ENCODE measurements at regions not wholly inside any gene's neighbourhood (a gene's known extent, or its start where the extent isn't known, plus 50 kb on each side); places are given as distances from the start of the nearest gene placed in this dataset.

GRCh38 chr6:67986694-67987232 is 648.3 kb upstream of the ADGRB3 start:
- Mint-ChIP-seq H3K27ac (no peak overlapping the region), H3K4me3 (no peak overlapping the region), H3K36me3 (ENCODE audit: low read depth) (no peaks in the 10 kb centered on the region), H3K4me1 (no peaks in the 10 kb centered on the region), H3K27me3 (no peaks in the 10 kb centered on the region), H3K9me3 (peaks cover 2% of the 10 kb centered on the region)
- CTCF ChIA-PET = no interaction called here
- POLR2A ChIA-PET = no interaction called here
- DNase-seq = no peak
- TF ChIP-seq, protein P1, sequence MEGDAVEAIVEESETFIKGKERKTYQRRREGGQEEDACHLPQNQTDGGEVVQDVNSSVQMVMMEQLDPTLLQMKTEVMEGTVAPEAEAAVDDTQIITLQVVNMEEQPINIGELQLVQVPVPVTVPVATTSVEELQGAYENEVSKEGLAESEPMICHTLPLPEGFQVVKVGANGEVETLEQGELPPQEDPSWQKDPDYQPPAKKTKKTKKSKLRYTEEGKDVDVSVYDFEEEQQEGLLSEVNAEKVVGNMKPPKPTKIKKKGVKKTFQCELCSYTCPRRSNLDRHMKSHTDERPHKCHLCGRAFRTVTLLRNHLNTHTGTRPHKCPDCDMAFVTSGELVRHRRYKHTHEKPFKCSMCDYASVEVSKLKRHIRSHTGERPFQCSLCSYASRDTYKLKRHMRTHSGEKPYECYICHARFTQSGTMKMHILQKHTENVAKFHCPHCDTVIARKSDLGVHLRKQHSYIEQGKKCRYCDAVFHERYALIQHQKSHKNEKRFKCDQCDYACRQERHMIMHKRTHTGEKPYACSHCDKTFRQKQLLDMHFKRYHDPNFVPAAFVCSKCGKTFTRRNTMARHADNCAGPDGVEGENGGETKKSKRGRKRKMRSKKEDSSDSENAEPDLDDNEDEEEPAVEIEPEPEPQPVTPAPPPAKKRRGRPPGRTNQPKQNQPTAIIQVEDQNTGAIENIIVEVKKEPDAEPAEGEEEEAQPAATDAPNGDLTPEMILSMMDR (IDR thresholded peaks at IDR 0.05) = no peak
- no peak for ATAC-seq (ENCODE audit: low read depth)
- intact Hi-C loops (cut with micrococcal nuclease) = no loop called here

DNA sequence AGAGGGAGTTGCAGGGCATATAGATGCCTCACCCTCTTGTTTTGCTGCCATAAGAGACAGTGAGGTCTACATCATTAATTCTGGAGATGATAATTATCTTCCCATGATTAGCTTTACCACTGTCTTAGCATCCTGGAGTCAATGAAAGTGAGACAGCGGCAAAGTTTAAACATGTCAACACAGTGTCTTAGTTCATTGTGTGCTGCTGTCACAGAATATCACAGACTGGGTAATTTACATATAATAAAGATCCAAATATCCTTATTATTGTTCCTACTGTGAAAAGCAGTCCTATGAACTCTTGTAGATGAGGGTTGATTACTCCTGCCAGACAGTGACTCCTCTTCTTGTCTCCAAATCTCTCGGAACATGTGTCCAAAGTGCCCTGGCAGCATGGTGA is 658.6 kb upstream of the ADGRB3 start:
- TF ChIP-seq, protein P1 (IDR thresholded peaks at IDR 0.05) = no peak
- H3K4me1 Mint-ChIP-seq = no peaks in the 10 kb centered on the region
- ChIA-PET POLR2A (no interaction called here), CTCF (no interaction called here)
- DNase-seq = no peak
- no peak overlapping the region for H3K4me3 Mint-ChIP-seq
- H3K36me3 Mint-ChIP-seq (ENCODE audit: low read depth) = no peaks in the 10 kb centered on the region
- no peak for ATAC-seq (ENCODE audit: low read depth)
- H3K27me3 Mint-ChIP-seq = no peaks in the 10 kb centered on the region
- no peak overlapping the region for H3K27ac Mint-ChIP-seq
- intact Hi-C loops (cut with micrococcal nuclease) = no loop called here
- H3K9me3 Mint-ChIP-seq = peaks cover 9% of the 10 kb centered on the region

DNA sequence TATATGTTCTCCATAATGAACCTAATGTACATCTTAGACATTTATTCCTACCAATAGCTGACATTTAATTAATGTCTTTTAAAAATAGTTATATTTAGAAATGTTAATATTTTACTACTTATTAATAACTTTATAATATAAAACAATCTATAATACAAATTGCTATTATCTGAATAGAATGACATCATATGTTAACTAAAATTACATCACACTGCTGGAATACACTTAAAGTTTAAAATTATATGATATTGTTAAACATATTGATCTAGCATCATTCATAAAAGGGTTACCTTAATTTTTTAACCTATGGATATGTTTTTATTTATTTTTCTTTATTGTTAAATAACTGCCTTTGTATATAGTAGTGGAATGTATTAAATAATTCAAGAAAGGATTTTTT is 660.2 kb upstream of the ADGRB3 start:
- intact Hi-C loops (cut with micrococcal nuclease) = no loop called here
- TF ChIP-seq, protein P1 (IDR thresholded peaks at IDR 0.05) = no peak
- ATAC-seq (ENCODE audit: low read depth) (no peak), DNase-seq (no peak)
- Mint-ChIP-seq H3K36me3 (ENCODE audit: low read depth) (no peaks in the 10 kb centered on the region), H3K27me3 (no peaks in the 10 kb centered on the region), H3K9me3 (peaks cover 6% of the 10 kb centered on the region), H3K4me3 (no peak overlapping the region), H3K4me1 (no peaks in the 10 kb centered on the region), H3K27ac (no peak overlapping the region)
- POLR2A ChIA-PET = no interaction called here
- CTCF ChIA-PET = no interaction called here

DNA sequence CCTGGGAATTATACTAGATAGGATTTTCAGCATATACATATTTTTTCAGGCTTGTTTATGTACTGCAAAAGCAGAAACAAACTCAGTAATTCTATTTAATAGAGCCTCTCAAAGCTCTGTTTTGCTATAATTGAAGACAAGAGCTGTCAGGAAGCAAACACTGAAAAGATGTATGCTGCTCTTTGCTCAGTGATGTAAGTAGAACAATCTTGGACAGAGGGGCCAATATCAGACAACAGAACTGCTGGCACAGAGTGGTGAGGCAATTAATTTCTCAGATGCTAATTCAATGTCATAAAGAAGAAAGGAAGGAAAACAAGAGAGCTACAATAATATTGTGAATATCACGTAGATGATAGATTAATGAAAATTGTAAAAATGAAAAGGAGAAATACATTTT is 663.3 kb upstream of the ADGRB3 start:
- H3K27ac Mint-ChIP-seq = no peak overlapping the region
- no peak for DNase-seq
- H3K36me3 Mint-ChIP-seq (ENCODE audit: low read depth) = no peaks in the 10 kb centered on the region
- ChIA-PET CTCF (no interaction called here), POLR2A (no interaction called here)
- H3K4me3 Mint-ChIP-seq = no peak overlapping the region
- H3K9me3 Mint-ChIP-seq = peaks cover 4% of the 10 kb centered on the region
- H3K27me3 Mint-ChIP-seq = no peaks in the 10 kb centered on the region
- ATAC-seq (ENCODE audit: low read depth) = no peak
- intact Hi-C loops (cut with micrococcal nuclease) = no loop called here
- H3K4me1 Mint-ChIP-seq = no peaks in the 10 kb centered on the region
- TF ChIP-seq, protein P1 (IDR thresholded peaks at IDR 0.05) = no peak

DNA sequence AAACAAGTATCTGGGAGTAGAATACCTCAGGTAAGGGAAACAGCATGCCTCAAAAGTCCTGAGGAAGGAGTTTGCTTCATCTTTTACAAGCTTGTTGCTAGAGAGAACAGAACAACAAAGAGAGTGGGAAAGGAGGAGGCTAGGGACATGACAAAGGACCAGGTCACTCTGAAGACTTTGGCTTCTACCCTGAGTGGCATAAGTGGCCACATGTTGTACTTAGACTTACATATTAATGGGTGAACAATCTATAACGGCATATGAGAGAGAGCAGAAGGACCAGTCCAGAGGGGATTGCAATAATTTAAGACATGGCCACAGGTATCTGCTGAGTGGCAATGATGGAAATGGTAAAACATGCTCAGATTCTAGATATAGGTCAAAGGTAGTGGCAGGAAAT is 668.3 kb upstream of the ADGRB3 start:
- intact Hi-C loops (cut with micrococcal nuclease) = no loop called here
- ChIA-PET POLR2A (no interaction called here), CTCF (no interaction called here)
- no peak overlapping the region for H3K4me3 Mint-ChIP-seq
- ATAC-seq (ENCODE audit: low read depth) (no peak), DNase-seq (no peak)
- no peaks in the 10 kb centered on the region for H3K27me3 Mint-ChIP-seq
- no peaks in the 10 kb centered on the region for H3K4me1 Mint-ChIP-seq
- H3K27ac Mint-ChIP-seq = no peak overlapping the region
- no peaks in the 10 kb centered on the region for H3K9me3 Mint-ChIP-seq
- no peaks in the 10 kb centered on the region for H3K36me3 Mint-ChIP-seq (ENCODE audit: low read depth)
- TF ChIP-seq, protein P1 (IDR thresholded peaks at IDR 0.05) = no peak

Data from activated B cell treated with CpG ODN at 0.5 μM for 24 hours (primary cell).